ENCODE measurements at regions not wholly inside any gene's neighbourhood (a gene's known extent, or its start where the extent isn't known, plus 50 kb on each side); places are given as distances from the start of the nearest gene placed in this dataset.

DNA sequence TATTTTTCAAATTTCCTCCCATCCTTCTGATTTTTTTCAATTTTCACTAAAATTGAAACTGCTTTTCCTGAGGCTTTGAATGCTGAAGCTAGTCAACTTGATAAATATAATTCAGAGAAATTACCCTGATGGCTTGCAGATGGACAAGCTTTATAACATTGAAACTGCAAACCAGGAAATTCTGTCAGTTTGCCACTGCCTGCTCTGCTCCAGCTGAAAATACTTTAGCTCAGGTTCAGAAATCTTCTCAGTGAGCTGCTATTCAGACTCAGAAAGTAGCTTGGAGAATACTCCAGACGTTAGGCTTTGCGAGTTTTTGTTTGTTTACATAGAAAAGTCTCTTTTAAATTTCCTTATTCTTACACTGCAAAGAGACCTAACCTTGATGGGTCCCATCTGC is 1574.7 kb downstream of the STIM2 start:
- H3K9me3 Mint-ChIP-seq, result peaks cover 5 to 12% (median 8%) of the 10 kb centered on the region in 5 donors
- CTCF ChIA-PET, result no interaction called here
- Histone ChIP-seq H3K36me3 (ENCODE audit: insufficient read depth, low read length) (no peaks in the 10 kb centered on the region), H3K9me3 (ENCODE audit: low read length) (no peaks in the 10 kb centered on the region), H3K27ac (ENCODE audit: low read depth, low read length) (no peak overlapping the region), H3K4me3 (ENCODE audit: low read length) (no peak overlapping the region), H3K27me3 (ENCODE audit: insufficient read depth, low read length, poor library complexity, severe bottlenecking) (no peaks in the 10 kb centered on the region), H3K4me1 (ENCODE audit: insufficient read depth, low read length) (no peaks in the 10 kb centered on the region)
- H3K4me3 Mint-ChIP-seq, result no peak overlapping the region
- POLR2A ChIA-PET, result no interaction called here
- H3K27me3 Mint-ChIP-seq, result peaks cover 0 to 2% of the 10 kb centered on the region in 2 donors
- no peak overlapping the region for H3K27ac Mint-ChIP-seq
- H3K36me3 Mint-ChIP-seq, result no peaks in the 10 kb centered on the region
- no peaks in the 10 kb centered on the region for H3K4me1 Mint-ChIP-seq
- no peak for DNase-seq

DNA sequence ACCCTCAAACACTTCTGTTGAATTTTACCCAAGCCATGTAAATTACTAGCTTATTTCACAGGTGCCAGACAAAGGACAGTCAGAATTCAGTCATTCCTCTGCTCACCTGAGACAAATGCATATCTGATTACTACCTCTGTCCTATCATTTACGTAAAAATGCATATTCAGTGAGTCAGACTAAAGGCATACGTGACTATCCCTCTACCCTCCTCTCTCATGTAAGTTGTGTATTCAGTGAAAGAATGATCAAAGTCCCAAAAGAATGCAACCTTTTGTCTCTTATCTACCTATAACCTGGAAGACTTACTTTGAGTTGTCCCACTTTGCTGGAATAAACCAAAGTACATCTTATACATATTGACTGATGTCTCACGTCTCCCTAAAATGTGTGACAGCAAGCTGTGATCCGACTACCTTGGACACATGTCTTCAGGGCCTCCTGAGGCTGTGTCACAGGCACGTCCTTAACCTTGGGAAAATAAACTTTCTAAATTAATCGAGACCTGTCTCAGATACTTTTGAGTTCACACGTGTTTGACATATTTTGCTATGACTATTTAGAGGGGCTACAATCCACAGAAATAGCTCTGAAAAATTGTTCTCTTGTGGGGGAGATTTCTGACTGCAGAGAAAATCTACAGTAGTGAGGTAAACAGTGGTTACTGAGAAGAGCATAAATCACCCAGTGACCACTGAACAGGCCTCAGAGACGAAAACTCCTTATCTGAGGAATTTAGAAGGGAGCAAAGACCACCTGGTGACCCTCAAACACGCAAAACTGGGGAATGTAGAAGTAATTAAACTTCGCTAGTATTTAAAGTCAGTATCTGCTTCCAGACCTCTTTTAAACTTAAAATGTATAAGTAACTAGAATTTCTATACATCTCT is 1575.8 kb downstream of the STIM2 start:
- Mint-ChIP-seq H3K36me3 (no peaks in the 10 kb centered on the region), H3K4me1 (no peaks in the 10 kb centered on the region), H3K27me3 (peaks cover 0 to 2% of the 10 kb centered on the region in 2 donors), H3K27ac (no peak overlapping the region), H3K4me3 (no peak overlapping the region), H3K9me3 (peaks cover 4 to 16% (median 7%) of the 10 kb centered on the region in 5 donors)
- H3K27me3 ChIP-seq (ENCODE audit: insufficient read depth, low read length, poor library complexity, severe bottlenecking), result no peaks in the 10 kb centered on the region
- H3K27ac ChIP-seq (ENCODE audit: low read depth, low read length), result no peak overlapping the region
- no peak for DNase-seq
- ChIA-PET POLR2A (no interaction called here), CTCF (no interaction called here)
- no peaks in the 10 kb centered on the region for H3K9me3 ChIP-seq (ENCODE audit: low read length)
- H3K4me1 ChIP-seq (ENCODE audit: insufficient read depth, low read length), result no peaks in the 10 kb centered on the region
- no peaks in the 10 kb centered on the region for H3K36me3 ChIP-seq (ENCODE audit: insufficient read depth, low read length)
- no peak overlapping the region for H3K4me3 ChIP-seq (ENCODE audit: low read length)

DNA sequence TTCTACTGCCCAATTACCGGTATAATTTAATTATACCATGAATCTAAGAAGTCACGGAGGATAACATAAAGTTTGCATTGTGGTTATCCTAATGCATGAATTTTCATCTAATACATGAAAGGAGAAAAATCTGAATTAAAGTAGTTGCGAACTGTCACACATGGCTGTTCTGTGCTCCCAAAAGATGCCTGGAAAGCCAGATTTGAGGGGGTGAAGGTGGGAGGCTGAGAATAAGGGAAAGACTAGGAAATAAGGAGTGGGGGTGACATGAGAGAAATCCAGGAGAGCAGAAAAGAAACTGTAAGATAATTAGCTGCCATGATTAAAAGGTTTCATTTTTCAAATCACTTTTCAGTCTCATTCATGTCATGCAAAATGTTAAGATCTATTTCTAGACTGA is 1582.7 kb downstream of the STIM2 start:
- POLR2A ChIA-PET, result no interaction called here
- CTCF ChIA-PET, result no interaction called here
- no peaks in the 10 kb centered on the region for H3K4me1 Mint-ChIP-seq
- no peak overlapping the region for H3K27ac ChIP-seq (ENCODE audit: low read depth, low read length)
- no peaks in the 10 kb centered on the region for H3K36me3 ChIP-seq (ENCODE audit: insufficient read depth, low read length)
- H3K27me3 ChIP-seq (ENCODE audit: insufficient read depth, low read length, poor library complexity, severe bottlenecking), result no peaks in the 10 kb centered on the region
- H3K9me3 Mint-ChIP-seq, result peaks cover 4 to 27% (median 16%) of the 10 kb centered on the region in 5 donors
- H3K4me3 Mint-ChIP-seq, result no peak overlapping the region
- no peak overlapping the region for H3K27ac Mint-ChIP-seq
- no peak for DNase-seq
- no peak overlapping the region for H3K4me3 ChIP-seq (ENCODE audit: low read length)
- no peaks in the 10 kb centered on the region for H3K27me3 Mint-ChIP-seq
- H3K36me3 Mint-ChIP-seq, result no peaks in the 10 kb centered on the region
- no peaks in the 10 kb centered on the region for H3K4me1 ChIP-seq (ENCODE audit: insufficient read depth, low read length)
- no peaks in the 10 kb centered on the region for H3K9me3 ChIP-seq (ENCODE audit: low read length)

DNA sequence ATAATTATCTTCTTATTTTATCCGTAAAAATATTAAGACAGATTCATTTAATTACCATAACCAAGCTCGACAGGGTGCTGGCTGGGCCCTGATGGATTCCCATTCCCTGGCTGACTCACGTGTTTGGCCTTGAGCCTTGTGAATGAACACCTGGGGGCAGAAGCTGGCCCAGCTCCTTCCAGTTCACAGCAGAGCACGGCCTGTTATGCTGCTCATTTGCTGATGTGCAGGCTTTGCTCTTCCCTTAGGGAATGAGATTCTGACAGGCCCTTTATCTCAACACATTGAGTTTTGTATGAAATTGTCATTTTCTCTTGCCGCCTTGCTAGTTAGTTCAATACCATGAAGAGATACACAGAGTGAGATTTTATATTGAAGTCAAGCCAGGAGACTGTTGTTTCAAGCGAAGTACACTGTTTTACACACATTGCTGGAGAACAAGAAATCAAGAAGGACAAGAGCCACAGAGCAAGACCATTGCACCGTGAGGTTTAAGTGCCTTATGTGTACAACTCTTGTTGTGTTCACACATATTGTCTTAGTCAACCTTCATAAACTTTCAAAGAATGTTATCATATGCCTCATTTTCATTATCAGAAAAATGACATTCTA is 1583.3 kb downstream of the STIM2 start:
- H3K4me3 Mint-ChIP-seq, result no peak overlapping the region
- Histone ChIP-seq H3K9me3 (ENCODE audit: low read length) (no peaks in the 10 kb centered on the region), H3K4me3 (ENCODE audit: low read length) (no peak overlapping the region), H3K27me3 (ENCODE audit: insufficient read depth, low read length, poor library complexity, severe bottlenecking) (no peaks in the 10 kb centered on the region), H3K27ac (ENCODE audit: low read depth, low read length) (no peak overlapping the region), H3K4me1 (ENCODE audit: insufficient read depth, low read length) (no peaks in the 10 kb centered on the region), H3K36me3 (ENCODE audit: insufficient read depth, low read length) (no peaks in the 10 kb centered on the region)
- no peak for DNase-seq
- H3K4me1 Mint-ChIP-seq, result no peaks in the 10 kb centered on the region
- H3K27ac Mint-ChIP-seq, result no peak overlapping the region
- H3K27me3 Mint-ChIP-seq, result no peaks in the 10 kb centered on the region
- ChIA-PET CTCF (no interaction called here), POLR2A (no interaction called here)
- H3K9me3 Mint-ChIP-seq, result peaks cover 4 to 27% (median 16%) of the 10 kb centered on the region in 5 donors
- no peaks in the 10 kb centered on the region for H3K36me3 Mint-ChIP-seq

DNA sequence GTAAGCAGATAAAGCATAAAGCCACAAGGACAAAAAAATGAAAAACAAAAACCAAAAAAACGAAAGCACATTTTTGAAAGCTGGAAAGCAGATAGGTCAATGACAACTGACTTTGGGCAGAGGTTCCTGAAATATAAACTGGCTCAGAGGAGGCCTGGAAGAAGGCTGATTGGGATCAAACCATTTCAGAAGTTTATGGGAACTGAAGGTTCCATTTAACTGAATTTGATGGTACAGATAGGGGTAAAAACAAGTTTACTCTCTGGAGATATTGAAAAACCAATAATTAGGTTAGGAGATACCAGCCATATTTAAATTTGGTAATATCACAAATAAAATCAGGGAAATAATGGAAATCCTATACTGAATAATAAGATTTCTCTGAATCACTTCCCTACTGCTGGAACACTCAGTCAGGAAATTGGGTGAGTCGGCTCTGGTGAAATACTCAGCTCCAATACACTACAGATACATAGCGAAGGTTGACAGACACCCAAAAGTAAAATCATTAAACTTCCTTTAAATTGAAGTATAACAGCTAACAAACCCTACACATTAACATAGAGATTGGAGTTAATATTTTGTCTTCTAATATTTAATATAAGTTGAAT is 1584.3 kb downstream of the STIM2 start:
- Histone ChIP-seq H3K27ac (ENCODE audit: low read depth, low read length) (no peak overlapping the region), H3K4me1 (ENCODE audit: insufficient read depth, low read length) (no peaks in the 10 kb centered on the region), H3K36me3 (ENCODE audit: insufficient read depth, low read length) (no peaks in the 10 kb centered on the region), H3K4me3 (ENCODE audit: low read length) (no peak overlapping the region), H3K27me3 (ENCODE audit: insufficient read depth, low read length, poor library complexity, severe bottlenecking) (no peaks in the 10 kb centered on the region), H3K9me3 (ENCODE audit: low read length) (no peaks in the 10 kb centered on the region)
- Mint-ChIP-seq H3K27ac (no peak overlapping the region), H3K36me3 (no peaks in the 10 kb centered on the region), H3K4me3 (no peak overlapping the region), H3K27me3 (no peaks in the 10 kb centered on the region), H3K4me1 (no peaks in the 10 kb centered on the region), H3K9me3 (peaks cover 3 to 23% (median 18%) of the 10 kb centered on the region in 5 donors)
- DNase-seq, result no peak
- ChIA-PET POLR2A (no interaction called here), CTCF (no interaction called here)

DNA sequence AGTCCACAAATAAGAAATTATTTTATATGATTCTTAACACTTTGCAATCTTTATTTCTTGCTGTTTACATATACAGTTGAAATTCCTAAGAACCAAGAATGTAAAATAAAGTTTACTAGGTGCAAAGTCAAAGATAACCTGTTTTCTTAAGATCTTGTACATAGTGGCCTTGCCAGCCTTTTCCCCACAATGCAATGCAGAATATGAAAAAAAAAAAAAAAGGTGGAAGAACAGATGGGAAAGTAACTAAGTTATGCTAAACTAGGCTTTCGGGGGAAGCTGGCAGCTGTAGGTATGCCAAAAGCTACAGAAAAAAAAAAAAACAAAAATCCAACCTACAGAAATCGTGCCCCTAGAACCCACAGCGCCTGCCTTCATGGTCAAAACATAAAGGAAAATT is 1588.4 kb downstream of the STIM2 start:
- CTCF ChIA-PET, result no interaction called here
- no peaks in the 10 kb centered on the region for H3K27me3 Mint-ChIP-seq
- Histone ChIP-seq H3K4me1 (ENCODE audit: insufficient read depth, low read length) (no peaks in the 10 kb centered on the region), H3K27me3 (ENCODE audit: insufficient read depth, low read length, poor library complexity, severe bottlenecking) (no peaks in the 10 kb centered on the region), H3K36me3 (ENCODE audit: insufficient read depth, low read length) (no peaks in the 10 kb centered on the region), H3K4me3 (ENCODE audit: low read length) (no peak overlapping the region), H3K27ac (ENCODE audit: low read depth, low read length) (no peak overlapping the region), H3K9me3 (ENCODE audit: low read length) (no peaks in the 10 kb centered on the region)
- H3K9me3 Mint-ChIP-seq, result peaks cover 2 to 17% (median 14%) of the 10 kb centered on the region in 5 donors
- no peaks in the 10 kb centered on the region for H3K36me3 Mint-ChIP-seq
- DNase-seq, result no peak
- no peak overlapping the region for H3K4me3 Mint-ChIP-seq
- no peaks in the 10 kb centered on the region for H3K4me1 Mint-ChIP-seq
- no peak overlapping the region for H3K27ac Mint-ChIP-seq
- POLR2A ChIA-PET, result no interaction called here

DNA sequence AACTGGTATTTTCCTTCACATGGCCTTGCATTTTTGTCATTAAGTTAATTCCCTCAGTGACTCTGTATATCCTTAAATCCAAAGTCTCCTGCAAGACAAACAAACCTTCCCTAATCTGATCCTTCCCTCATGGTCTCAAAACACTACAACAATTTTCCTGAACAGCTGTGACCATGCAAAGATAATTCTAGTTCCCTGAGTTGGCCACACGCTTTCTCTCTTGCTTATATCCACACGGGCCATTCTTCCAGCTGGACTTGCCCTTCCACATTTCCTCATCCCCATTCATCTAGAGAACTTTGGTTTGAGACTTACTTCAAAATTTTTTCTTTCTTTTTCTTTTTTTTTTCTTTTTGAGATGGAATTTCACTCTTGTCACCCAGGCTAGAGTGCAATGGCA is 1590.7 kb downstream of the STIM2 start:
- Mint-ChIP-seq H3K4me3 (no peak overlapping the region), H3K4me1 (no peaks in the 10 kb centered on the region), H3K36me3 (no peaks in the 10 kb centered on the region), H3K9me3 (peaks cover 4 to 28% (median 19%) of the 10 kb centered on the region in 5 donors), H3K27ac (no peak overlapping the region), H3K27me3 (no peaks in the 10 kb centered on the region)
- H3K36me3 ChIP-seq (ENCODE audit: insufficient read depth, low read length), result no peaks in the 10 kb centered on the region
- no peaks in the 10 kb centered on the region for H3K9me3 ChIP-seq (ENCODE audit: low read length)
- POLR2A ChIA-PET, result no interaction called here
- H3K4me3 ChIP-seq (ENCODE audit: low read length), result no peak overlapping the region
- no peak overlapping the region for H3K27ac ChIP-seq (ENCODE audit: low read depth, low read length)
- H3K4me1 ChIP-seq (ENCODE audit: insufficient read depth, low read length), result no peaks in the 10 kb centered on the region
- H3K27me3 ChIP-seq (ENCODE audit: insufficient read depth, low read length, poor library complexity, severe bottlenecking), result no peaks in the 10 kb centered on the region
- DNase-seq, result no peak
- CTCF ChIA-PET, result no interaction called here
